HG03521 (cell line): ENCODE measurements at regions not wholly inside any gene's neighbourhood (a gene's known extent, or its start where the extent isn't known, plus 50 kb on each side); places are given as distances from the start of the nearest gene placed in this dataset.

ENCODE experiments used
- ATAC-seq: cut with Tn5 transposase; IDR thresholded peaks from one replicate; pipeline ENCODE4 v1.9.1; 2021; ENCODE audit warnings: mild to moderate bottlenecking, moderate library complexity; ENCODE audit not compliant: unreplicated experiment

DNA sequence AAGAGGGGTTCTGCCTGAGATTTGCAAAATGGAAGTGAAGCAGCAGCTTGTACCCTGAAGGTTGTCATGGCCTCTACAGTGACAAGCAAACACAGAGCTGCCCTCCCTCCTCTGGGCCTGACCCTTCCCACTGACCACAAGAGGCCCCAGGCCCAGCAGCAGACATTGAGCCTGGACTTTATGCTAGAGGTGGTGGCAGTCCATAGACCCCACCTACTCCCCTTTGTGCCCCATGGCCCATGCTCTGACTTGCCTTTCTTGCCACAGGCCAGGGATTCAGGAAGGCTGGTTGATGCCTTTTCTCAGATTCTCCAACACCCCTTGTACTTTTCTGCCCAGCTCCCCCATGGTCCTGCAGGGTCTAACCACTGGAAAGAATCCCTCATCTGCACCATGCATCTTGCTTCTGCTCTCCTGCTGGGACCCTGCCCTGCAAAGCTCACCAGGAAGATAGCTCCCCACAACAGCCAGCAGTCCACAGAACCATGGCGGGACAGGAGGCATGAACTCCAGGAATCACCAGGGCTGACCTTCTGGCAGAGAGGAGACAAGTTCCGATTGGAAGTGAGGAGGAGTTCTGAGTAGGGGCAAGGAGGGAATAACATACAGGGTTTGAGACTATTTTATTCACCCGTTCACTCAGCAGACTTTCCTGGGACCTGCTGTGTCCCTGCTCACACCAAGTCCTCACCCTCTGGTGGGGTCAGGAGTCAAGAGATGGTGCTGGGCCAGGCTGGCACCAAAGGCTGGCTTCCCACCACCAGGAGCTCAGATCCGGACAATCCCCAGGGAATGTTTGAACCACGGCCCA is 263.8 kb downstream of the SYK start:
- ATAC-seq = no peak

DNA sequence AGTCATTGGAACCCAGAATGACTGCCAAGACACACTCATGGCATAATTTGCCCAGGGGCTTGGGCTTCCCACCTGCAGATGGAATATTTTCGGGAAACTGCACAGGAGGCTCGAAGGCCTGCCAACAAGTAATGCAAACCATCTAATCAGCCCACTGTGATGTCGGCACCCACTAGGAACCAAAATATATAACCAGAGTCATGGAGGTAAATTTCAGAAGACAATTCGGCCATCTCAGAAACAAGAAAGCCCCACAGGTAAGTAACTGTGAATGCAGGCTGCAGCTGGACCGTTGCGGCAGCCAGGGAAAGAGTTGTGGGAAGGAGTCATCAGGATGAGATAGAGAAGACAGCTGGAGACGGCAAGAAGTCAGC is 264.4 kb downstream of the SYK start:
- ATAC-seq = no peak

- no peak for ATAC-seq
These were observed 265.2 kb downstream of the SYK start for GRCh38 chr9:91066856-91067255.

DNA sequence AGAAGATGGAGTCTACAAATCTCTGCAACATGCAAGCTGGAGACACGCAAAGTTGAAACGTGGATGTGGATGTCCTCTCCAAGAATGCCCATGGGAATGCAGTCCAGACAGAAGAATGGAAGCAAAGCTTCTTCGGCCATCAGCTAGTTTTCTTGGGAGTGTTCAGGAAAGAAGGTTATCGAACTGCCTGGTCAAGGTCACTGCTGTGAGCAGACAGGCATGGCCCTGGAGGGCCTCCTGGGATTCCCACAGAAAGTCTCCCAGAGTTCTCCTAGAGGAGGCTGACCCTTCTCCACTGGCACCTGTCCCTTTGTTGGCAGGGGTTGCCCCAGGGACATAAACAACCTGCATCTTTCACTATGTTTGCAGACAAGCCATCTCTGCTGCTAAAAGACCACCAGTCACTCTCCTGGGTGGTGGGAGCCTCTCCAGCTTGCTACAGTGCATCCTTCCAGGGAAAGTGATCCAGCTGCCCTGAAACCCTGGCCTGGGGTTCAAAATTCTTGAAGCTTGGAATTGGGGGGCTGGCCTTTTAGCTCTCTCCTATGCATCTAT is 265.8 kb downstream of the SYK start:
- no peak for ATAC-seq

- ATAC-seq = no peak
These were observed 269.8 kb downstream of the SYK start for GRCh38 chr9:91071184-91071990.

DNA sequence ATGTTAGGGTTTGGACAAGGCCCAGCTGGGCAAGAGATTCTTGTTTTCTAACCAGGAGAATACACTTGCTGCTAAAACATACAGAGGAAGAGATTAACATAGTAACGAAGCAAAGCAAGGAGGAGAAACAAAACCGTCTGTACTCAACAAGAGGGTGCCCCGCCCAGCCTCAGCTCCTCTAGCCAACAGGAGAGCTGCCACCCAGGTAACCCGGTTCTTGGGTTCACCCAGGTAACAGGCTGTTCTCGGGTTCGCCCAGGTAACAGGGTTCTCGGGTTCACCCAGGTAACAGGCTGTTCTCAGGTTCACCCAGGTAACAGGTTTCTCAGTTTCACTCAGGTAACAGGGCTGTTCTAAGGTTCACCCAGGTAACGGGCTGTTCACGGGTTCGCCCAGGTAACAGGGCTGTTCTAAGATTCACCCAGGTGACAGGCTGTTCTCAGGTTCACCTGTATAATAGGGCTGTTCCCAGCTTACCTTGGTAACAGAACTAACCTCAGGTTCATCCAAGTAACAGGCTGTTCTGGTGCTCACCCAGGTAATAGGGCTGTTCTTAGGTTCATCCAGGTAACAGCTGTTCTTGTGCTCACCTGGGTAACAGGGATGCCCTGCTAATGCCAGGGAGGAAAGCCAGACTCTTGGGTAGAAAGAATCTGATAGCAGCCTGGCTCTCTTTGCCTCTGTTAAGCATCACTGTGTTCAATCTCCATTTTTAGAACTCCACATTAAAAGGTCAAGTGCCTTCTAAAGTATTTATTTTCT is 271.6 kb downstream of the SYK start:
- ATAC-seq = no peak

DNA sequence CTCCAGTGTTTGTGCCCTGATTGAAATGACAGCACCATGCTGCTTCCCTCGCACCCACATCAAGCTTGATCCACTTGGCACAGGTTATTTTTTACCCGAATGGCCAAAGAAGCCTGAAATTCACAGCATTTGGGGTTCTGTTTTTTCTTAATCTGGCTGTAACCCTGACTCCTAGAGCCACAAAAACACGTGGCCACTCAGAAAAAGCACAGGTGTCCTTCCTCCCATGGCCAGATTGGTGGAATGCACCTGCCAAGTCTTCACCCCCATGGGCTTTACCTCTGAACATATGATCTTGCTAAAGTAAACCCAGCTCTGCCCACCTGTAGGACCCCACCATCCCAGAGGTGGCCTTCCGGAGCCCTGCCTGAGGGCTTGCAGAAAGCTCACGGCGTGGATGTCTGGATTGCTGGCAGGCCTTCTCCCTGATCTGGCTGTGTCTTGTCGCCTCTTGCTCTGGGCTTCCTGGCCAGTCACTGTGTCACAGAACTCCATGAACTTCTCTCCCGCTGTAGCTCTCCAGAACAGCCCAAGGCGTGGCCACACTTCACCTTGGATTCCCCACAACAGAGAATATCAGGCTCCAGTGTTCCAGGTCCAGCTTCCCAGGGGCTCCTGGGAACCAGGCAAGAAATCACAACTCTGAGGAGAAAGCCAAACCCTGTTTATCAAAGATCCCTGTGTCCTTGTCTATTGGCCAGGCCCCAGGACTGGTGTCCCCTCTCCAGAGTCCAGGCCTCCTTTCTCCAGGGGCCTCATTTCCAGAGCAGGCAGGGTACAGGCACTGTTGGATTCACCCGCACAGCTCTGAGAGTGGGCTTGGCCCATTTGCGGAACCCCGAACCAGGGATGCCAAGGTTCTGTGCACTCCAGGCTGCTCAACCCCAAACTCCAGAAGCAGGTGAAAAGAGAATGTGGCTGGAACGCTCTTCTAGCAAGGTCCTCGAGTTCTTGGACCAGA is 272.5 kb downstream of the SYK start:
- no peak for ATAC-seq

DNA sequence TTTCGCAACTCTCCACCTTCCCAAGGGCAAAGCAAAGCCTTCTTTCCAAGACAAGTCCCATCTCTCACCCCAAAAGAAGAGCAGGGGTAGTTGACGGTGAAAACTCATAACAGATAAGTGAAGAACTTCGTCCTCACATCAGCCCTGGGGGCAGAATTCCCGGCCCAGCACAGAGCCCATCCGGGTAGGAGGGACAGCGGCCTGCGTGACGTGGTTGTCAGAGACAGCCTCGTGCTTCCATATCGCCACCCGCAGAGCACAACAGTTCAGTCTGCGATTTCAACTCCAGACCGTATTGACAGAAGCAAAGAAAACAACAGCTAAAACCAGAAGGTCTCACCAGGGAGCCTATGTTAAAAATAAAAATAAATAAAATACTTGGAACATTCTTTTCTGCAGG is 273.2 kb downstream of the SYK start:
- ATAC-seq = no peak

GRCh38 chr9:91075279-91075678 is 273.7 kb downstream of the SYK start:
- no peak for ATAC-seq

DNA sequence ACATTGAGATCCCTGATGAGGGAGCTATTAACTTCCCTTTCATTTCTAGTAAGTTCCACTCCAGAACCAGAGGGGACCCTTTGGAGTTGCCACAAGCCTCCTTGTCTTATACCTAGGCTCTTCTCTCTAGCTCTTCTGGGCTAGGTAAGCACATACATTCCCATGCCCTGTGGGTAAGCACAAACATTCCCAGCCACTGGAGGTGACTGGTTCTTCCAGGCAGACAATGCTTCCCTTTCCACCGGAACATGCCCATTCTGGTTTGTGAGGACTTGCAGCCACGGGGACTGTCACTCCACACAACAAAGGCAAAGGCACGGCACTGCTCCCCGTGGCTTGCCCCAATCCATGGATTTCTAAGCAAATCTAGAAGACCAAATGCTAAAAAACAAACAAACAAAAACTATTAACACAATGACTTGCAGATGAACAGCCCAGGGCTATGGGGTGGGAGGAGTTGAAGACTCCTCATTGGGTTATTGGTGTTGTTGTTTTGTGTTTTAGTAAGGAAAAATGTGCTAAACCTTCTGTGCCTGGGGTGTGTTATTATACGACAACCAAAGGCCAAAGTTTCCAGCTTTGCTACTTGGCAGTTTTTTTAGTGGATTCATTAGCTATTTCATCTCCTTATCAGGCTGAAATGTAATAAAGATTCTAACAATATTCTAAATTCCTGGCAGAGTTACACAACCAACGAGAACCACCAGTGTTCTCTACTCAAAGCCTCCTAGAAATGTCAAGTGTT is 276.2 kb downstream of the SYK start:
- no peak for ATAC-seq

DNA sequence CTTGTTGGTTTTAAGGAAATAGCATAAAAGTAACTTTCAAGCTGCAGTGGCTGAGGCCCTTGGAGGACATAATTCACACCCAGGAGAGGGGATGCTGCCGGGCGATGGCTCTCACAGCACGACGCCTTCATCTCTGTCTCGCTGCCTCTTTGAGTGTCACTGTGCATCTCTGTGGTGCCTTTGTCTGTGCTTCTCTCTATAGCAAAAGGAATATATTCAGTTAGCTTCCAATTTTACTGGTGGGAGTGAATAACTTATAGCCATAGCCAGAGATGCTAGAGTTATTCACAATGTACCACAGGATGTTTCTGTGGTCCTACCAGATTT is 276.7 kb downstream of the SYK start:
- no peak for ATAC-seq

DNA sequence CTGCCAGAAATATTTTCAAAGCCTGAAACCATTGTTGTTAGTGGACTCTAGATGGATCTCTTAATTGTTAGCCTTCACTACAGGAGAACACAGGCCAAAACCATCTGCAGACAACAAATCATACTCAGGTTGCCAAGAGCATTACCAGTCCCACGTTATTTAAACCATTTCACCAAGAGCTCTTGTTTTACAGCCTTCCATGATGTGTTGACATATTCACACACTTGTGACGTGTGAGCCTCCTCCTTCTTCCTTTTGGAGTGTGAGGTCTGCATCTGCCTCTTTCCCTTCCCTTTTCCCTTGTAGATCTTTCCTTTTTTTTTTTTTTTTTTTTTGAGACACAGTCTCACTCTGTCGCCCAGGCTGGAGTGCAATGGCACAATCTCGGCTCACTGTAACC is 279.0 kb downstream of the AUH start:
- ATAC-seq = no peak

DNA sequence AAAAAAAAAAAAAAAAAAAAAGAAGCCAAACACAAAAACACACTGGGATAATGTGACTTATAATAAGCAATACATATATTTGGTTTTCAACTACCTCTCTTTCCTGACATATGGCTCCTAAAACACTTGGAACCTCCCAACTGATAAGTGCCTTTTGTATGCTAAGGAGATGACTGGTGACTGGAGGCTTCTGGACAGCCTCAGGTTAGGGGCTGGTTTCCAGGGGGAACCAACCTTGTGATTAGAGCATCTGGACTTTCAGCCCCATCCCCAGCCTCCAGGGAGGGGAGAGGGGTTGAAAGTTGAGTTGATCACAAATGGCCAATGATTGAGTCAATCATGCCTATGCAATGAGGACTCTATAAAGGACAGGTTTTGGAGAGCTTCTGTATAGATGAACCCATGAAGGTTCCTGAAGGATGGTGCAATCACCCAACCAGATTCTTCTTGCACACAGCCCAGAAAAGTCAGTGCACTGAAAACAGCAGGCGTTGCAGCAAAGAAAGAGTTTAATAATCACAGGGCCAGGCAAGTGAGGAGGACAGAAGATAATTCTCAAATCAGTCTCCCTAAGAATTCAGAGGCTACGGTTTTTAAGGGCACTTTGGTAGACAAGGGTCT is 276.7 kb downstream of the AUH start:
- no peak for ATAC-seq

- ATAC-seq = no peak
These were observed 276.0 kb downstream of the AUH start for GRCh38 chr9:91085517-91086291.

- ATAC-seq = no peak
These were observed 274.9 kb downstream of the AUH start for GRCh38 chr9:91086657-91087461.

- ATAC-seq = no peak
These were observed 274.3 kb downstream of the AUH start for GRCh38 chr9:91087462-91087759.

- ATAC-seq = no peak
These were observed 272.2 kb downstream of the AUH start for GRCh38 chr9:91089405-91090129.
